HG03039 (cell line): ENCODE measurements at regions not wholly inside any gene's neighbourhood (a gene's known extent, or its start where the extent isn't known, plus 50 kb on each side); places are given as distances from the start of the nearest gene placed in this dataset.
"Not testable (repeated sequence)": the region's sequence is repeated elsewhere in the genome, so short reads cannot be mapped to it uniquely, and the experiment has no call there.

Source experiments
- ATAC-seq: cut with Tn5 transposase; IDR thresholded peaks from one replicate; pipeline ENCODE4 v1.9.1; 2021; ENCODE audit warnings: mild to moderate bottlenecking, moderate library complexity; ENCODE audit not compliant: unreplicated experiment

DNA sequence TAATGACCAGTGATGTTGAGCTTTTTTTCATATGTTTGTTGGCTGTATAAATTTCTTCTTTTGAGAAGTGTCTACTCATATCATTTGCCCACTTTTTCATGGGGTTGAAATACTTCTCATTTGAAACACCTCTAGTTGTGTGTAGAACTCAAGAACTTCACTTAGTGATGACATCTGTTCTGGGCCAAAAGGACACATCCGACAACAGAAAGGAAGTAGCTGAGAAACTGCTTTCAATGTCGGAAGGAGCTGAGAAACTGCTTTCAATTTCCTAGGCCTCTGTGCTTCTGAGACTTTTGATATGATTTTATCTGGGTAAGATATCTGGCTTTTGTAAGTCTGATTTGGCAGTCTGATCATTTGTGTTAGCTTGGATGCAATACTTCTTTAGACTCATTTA lies 635.3 kb downstream of the TMTC2 start:
- no peak for ATAC-seq

DNA sequence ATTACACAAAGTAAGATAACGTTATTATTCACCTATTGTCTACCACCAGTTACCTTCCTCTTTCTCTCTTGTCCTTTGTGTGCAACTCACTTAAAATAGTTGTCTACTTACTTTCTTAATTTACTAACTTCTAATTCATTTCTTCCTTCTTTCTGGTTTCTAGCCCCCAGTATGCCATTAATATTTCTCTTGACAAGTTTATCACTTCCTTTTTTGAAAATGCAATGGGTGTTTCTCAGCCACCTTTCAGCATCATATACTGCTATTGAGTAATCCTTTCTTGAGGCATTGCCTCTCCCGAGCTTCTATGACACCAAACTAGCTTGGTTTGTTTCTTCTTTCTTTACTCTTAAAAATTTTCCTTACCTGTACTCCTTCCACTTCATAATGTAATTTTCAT lies 633.6 kb downstream of the TMTC2 start:
- no peak for ATAC-seq

DNA sequence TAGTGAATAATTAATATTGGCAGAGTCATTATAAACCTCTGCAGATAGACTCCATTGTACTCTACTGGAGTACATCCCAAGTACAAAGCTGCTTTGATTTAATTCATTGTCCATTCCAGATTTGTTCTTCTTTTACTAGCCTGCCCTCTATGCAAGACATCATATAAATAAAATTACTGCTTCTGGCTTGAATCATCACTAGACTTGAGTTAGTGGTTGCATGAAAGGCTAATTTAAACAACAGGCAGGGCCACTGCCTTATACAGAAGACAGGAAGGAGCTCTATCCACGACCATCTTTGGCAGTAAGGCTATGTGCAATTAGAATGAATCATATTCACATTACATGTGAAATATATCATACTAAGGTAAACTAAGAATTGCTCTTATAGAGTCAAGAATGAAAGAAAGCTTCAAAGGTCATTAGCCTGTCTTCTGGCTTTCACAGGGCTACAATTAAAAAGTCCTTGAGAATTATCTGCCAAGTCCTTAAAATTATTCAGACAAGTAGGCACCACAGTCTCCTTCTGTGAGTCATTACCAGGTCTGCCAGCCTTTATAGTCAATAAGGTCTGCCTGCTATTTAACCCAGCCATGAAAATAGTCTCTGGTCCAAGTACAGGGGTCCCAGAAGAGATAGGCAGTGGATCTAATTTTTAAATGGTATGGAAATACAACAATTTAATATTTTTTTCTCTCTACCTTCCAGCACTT lies 631.8 kb downstream of the TMTC2 start:
- no peak for ATAC-seq

DNA sequence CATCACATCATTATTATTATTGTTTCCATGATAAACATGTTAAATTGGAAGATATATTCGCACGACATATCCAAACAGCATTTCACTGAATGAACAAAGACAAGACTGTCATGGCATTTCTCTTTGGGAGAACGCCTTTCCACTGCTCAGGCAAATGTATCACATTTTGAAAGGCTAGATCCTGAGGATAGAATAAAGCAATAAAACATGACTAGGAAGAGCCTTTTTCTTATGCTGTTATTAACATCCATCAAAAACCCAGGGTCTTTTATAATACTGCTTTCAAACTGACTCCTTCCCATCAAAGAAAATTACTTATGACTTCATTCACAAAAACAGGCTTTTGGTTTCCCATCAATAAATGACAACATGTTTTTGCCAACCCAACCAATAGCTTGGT lies 630.9 kb downstream of the TMTC2 start:
- ATAC-seq, result no peak

DNA sequence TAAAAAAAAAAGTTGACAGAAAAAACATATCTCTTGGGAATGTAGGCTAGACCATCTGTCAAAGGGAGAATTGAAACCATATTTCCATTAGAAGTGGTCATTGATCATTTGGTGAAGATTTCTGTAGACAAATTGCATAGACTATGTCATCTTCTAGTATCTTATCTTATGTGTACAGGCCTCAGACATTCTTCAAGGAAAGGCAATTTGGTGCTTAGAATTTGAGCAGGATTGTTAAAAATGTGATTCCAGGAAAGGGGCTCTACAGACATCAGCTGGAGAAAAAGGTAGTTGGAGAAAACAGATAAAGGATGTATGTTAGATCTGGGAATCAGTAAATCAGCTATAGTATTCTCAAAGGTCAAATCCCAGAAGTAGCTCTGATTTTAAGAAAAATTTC lies 627.1 kb downstream of the TMTC2 start:
- ATAC-seq, result no peak

DNA sequence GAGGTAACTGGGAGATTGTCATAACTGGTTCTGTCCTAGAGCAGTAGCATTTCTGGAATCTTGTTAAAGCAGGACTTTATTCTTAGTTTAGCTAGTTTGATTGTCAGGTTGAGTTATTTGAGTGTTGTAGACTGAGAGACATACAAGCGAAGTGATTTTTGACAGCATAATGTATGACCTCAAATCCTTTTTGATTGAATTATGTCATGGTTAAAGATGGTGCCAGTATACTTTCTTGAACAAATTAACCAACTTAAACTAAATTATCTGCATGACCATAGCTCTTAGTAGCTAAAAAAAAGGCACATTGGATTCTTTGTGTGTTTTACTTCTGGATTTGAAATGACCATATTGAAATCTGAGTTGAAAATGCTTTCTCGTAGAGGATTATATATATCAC lies 626.6 kb downstream of the TMTC2 start:
- ATAC-seq, result no peak

DNA sequence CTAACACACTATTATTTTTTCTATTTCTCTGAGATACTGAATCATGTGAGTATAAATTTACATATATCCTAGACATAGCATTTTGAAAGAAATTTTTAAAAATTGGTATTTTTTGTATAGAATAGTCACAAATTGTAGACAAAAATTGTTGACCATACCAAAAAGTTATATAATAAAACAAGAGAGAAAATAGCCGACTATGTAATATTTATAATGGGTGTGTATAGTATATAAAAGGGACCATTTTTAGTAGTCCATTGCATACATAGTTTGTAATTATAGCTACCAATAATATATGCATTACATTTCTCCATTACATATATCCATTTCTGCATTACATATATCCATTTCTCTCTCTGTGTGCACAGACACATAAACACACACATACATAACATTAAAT lies 590.2 kb downstream of the TMTC2 start:
- ATAC-seq, result no peak

DNA sequence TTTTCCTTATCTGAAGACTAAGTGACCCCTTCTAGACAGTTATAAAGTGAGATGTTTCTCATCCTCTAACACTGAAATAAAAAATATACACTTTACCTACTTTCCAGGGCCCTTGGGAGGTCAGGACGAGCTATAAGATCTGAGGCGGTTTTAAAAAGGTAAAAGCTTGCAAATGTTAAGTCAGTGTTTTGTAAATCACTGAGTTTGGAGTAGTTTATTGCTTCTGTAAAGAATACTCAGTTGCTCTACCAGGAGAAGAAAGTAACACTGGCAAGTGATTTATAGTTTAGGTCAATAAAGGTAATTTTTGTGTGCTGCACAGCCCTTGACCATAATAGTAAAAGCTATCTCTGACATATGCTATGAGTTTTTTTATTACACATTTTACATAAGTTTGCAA lies 584.5 kb downstream of the TMTC2 start:
- ATAC-seq, result no peak

DNA sequence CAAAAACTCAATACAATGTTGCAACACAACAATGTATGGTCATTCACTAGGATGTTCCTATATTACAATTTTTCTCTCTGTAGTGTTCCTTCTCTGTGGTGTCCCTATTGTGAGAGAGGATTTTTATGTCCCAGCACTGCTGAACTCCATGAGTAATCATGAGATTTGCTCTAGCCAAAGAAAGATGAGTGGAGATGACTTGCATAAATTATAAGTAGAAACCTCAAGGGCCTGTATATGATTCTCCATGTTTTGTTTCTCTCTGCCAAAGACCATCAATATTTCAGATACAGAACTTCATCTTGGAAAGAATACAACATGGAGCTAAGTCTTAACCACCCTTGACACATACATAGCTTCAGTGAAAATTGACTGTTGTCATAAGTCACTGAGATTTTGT lies 579.1 kb downstream of the TMTC2 start:
- ATAC-seq, result no peak

DNA sequence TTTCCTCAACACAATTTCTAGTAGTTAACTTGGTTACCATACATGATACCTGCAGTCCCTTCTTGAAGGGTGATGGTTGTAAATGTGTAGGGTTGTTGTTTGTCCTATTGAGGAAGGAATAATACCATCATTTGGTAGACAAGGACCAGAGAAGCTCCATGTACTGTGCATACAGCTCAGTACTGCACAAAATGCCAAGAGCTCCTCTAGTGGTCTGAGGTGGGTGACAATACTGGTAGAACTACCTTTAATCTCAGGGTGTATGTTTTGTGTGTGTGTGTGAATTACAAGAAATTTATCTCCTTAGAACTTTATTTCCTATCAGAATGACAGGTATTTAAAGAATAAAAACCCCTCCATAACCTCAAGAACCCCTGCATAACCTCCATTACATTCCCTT lies 575.3 kb downstream of the TMTC2 start:
- ATAC-seq, result no peak

DNA sequence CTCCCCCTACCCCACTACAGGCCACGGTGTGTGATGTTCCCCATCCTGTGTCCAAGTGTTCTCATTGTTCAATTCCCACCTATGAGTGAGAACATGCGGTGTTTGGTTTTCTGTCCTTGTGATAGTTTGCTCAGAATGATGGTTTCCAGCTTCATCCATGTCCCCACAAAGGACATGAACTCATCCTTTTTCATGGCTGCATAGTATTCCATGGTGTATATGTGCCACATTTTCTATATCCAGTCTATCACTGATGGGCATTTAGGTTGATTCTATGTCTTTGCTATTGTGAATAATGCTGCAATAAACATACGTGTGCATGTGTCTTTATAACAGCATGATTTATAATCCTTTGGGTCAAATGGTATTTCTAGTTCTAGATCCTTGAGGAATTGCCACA lies 573.4 kb downstream of the TMTC2 start:
- not testable (repeated sequence) for ATAC-seq

DNA sequence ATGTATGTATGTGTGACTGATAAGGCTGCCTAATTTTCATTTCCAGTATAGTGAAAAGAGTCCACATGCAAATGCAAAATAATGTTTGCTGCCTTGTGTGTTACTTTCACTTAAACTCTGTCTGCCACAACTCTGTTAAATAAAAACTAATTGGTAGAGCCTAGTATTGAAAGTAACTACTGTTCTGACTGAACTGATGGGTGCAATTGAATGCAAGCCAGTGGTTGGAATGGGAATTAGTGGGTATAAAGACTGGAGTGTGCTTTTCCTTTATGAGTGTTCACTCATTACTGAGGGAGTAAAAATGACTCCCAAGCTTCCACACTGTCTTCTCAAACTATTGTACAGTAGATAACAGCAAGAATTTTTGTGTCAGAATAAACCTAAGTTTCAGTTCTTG lies 571.0 kb downstream of the TMTC2 start:
- ATAC-seq, result no peak

DNA sequence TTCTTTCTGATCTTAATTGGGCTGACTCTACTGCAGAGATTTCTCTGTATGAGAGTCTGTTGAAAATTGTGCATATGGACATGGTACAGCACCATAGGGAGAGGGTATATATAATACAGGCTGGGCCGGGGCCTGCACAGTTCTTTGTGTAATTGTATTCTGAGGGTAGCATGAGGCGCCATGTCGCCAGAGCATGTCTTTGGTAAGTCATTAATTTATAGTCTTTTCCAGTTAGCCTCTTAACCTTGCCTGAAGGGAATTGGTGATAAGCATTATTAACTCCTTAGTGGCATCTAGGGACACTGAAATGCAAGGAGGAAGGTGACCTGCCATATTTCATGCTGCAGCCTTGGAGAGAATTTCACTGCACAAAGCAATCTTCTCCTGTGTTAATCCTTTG lies 569.9 kb downstream of the TMTC2 start:
- no peak for ATAC-seq

DNA sequence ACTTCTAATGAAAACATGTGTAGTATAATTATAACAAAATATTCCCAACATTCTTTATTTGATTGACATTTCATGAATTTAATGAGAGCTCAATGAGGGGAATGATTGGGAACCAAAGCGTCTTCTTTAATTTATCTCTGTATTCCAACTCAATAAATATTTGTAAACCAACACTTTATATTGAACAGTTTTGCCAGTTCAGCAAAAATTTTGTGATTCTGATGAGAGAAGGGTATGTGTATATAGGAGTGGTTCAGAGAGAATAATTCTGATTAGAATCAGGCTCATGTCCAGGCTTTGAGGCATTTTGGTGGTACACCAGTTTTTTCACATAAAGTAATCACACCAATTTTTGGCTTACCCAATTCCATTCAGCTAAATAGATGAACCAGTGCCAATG lies 564.2 kb downstream of the TMTC2 start:
- ATAC-seq, result no peak

DNA sequence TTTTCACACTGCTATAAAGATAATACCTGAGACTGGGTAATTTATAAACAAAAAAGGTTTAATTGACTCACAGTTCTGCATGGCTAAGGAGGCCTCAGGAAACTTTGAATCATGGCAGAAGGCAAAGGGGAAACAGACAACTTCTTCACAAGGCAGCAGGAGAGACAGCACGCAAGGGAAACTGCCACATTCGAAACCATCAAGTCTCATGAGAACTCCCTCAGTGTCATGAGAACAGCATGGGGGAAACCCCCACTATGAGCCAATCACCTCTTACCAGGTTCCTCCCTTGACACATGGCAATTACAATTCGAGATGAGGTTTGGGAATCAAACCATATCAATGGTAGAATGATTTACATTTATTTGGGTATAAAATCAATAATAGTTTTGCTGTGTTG lies 558.5 kb downstream of the TMTC2 start:
- no peak for ATAC-seq

DNA sequence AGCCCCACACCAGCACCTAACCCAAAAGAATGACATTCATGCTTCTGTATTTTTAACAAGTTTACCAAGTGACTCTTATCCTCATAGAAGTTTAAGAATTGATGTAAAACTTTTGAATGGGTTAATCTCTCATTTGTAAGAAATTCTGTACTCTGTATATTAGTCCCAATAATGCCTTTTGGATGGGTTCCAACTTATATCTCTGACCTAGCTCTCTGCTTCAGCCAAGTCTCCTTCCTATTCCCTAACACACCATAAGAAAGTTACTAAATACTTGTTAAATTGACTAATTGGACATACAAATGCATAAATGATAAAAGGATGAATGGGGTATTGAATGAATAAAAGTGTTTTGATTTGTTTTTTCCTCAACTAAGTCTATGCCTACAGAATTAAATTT lies 557.3 kb downstream of the TMTC2 start:
- no peak for ATAC-seq

DNA sequence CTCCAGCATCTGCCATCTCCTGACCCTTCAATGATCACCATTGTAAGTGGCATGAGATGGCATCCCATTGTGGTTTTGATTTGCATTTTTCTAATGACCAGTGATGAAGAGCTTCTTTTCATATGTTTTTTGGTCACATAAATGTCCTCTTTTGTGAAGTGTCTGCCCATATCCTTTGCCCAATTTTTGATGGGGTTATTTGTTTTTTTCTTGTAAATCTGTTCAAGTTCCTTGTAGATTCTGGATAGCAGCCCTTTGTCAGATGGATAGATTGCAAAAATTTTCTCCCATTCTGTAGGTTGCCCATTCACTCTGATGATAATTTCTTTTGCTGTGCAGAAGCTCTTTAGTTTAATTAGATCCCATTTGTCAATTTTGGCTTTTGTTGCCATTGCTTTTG lies 547.3 kb downstream of the TMTC2 start:
- ATAC-seq, result not testable (repeated sequence)

DNA sequence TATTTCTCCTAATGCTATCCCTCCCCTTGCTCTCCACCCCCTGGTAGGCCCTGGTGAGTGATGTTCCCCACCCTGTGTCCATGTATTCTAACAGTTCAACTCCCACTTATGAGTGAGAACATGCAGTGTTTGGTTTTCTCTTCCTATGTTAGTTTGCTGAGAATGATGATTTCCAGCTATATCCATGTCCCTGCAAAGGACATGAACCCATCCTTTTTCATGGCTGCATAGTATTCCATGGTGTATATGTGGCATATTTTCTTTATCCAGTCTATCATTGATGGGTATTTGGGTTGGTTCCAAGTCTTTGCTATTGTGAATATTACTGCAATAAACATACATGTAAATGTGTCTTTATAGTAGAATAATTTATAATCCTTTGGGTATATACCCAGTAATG lies 540.3 kb downstream of the TMTC2 start:
- ATAC-seq, result not testable (repeated sequence)

DNA sequence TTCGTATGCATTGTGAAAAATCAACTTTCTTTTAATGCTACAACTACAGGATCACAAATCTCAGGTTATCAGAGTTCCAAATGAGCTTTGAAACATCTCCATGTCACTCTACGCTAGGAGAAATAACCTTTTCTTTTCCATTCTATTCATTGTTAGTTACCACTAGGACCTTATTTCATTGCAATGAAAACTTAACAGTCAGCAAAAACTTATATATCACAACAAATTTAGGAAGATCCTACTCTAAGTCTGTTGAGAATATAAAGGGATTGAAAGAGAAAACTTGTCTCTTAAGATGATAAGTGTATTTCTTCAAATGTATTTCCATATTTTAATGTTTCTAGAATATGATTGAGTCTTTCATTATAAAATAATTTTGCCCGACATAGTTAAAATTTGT lies 539.1 kb downstream of the TMTC2 start:
- ATAC-seq, result no peak

DNA sequence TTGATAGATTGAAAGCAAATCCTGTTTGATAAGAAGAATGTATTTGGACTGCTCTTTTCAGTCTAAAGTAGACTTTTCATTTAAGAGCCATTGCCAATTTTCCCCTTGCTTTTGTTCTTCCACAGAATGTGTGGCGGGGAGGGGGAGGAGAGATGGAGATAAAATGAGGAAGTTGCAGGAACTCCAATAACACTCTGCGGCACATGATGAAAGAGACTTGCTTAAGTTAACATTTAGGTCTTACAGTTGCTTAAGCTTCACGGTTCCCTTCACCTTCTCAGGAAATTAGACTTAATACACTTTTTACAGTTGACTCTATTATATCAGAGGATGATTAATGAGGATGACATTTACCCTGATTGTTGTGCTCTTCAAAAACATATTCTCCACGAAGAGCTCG lies 537.3 kb downstream of the TMTC2 start:
- ATAC-seq, result no peak

DNA sequence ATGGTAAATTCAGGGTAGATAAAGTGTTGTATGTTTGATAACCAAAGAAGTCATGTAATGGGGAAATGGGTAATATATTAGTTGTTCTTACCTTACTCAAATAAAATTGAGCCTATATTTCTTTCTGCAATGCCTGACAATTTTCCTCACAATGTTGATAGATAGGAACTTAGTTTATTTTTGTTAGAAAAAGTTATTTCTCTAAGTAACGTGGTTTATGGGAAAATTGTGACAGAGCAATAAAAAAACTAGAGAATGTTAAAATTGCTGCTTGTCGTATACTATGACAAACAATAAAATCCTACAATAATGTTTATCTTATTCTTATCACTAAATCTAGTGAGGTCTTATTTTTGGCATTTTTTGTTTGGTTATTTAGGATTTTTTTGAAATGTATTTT lies 534.1 kb downstream of the TMTC2 start:
- ATAC-seq, result no peak

DNA sequence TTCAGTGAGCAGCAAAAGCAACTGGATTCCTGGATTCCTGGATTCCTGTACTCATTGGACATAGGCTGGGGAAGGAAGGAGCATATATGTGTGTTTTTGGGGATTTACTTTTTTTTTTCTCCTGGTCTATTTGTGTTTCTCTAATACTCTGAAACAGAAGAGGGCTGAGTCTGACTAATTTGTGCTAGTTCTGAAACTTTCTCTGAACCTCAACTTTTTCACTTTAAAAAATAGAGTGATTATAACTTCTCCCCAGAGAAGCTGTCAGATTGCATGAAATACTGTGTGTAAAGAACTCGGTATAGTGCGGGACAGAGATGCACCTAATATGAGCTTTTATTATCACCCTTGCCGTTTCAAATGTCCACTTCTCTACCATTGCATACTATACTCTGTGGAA lies 529.5 kb downstream of the TMTC2 start:
- ATAC-seq, result no peak

DNA sequence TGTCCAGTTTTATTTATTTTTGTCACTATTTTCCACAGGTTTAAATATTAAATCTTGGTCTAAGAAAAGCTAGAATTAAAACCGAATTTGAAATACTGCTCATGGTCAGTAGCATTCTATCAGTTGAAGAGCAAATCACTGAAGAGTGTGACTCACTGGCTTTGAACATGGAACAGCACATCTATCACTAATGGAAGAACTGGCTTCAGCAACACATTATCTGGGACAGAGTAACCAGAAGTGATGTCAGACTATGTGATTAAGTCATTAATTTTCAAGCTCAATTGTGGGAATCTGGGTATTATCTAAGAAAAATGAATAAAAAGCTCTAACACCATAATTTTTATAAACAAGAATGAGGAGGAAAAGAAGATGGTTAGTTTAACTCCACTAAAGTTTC lies 527.5 kb downstream of the TMTC2 start:
- no peak for ATAC-seq
